Stimulated activated CD4-positive, alpha-beta T cell treated with anti-CD3 and anti-CD28 coated beads, Interleukin-15, amount 100 ng/mL, for 1 hour (primary cell): ENCODE measurements at regions not wholly inside any gene's neighbourhood (a gene's known extent, or its start where the extent isn't known, plus 50 kb on each side); places are given as distances from the start of the nearest gene placed in this dataset.
"Not testable (repeated sequence)": the region's sequence is repeated elsewhere in the genome, so short reads cannot be mapped to it uniquely, and the experiment has no call there.

ENCODE experiments used
- DNase-seq, 2 donors: peaks; one replicate each; pipeline ENCODE4 v3.0.0-alpha.2; 2020; ENCODE audit warnings: low read depth in 1 of 2, low spot score in 1 of 2

- DNase-seq: no peak
Observed at GRCh38 chr17:27200476-27200875, 93.4 kb upstream of the WSB1 start.

GRCh38 chr17:27203241-27203640 is 90.7 kb upstream of the WSB1 start:
- DNase-seq: no peak

- no peak for DNase-seq
Observed at GRCh38 chr17:27206447-27206846, 87.5 kb upstream of the WSB1 start.

- no peak for DNase-seq
Observed at GRCh38 chr17:27207073-27207513, 86.8 kb upstream of the WSB1 start.

GRCh38 chr17:27208370-27208769 is 85.5 kb upstream of the WSB1 start:
- DNase-seq: not testable (repeated sequence)

- no peak for DNase-seq
Observed at GRCh38 chr17:27209316-27209715, 84.6 kb upstream of the WSB1 start.

GRCh38 chr17:27210809-27211208 is 83.1 kb upstream of the WSB1 start:
- not testable (repeated sequence) for DNase-seq

- DNase-seq: no peak
Observed at GRCh38 chr17:27216836-27217235, 77.1 kb upstream of the WSB1 start.

GRCh38 chr17:27217631-27218030 is 76.3 kb upstream of the WSB1 start:
- no peak for DNase-seq

- DNase-seq: no peak
Observed at GRCh38 chr17:27218041-27218440, 75.9 kb upstream of the WSB1 start.

- DNase-seq: no peak
Observed at GRCh38 chr17:27218719-27219488, 75.0 kb upstream of the WSB1 start.

GRCh38 chr17:27222515-27222914 is 71.4 kb upstream of the WSB1 start:
- DNase-seq: no peak

- DNase-seq: no peak
Observed at GRCh38 chr17:27224526-27225315, 69.2 kb upstream of the WSB1 start.

- no peak for DNase-seq
Observed at GRCh38 chr17:27226611-27227230, 67.2 kb upstream of the WSB1 start.

GRCh38 chr17:27230996-27231395 is 62.9 kb upstream of the WSB1 start:
- DNase-seq: no peak

GRCh38 chr17:27232328-27232727 is 61.6 kb upstream of the WSB1 start:
- DNase-seq: no peak

GRCh38 chr17:27233059-27233458 is 60.9 kb upstream of the WSB1 start:
- DNase-seq: no peak

GRCh38 chr17:27233776-27234175 is 60.1 kb upstream of the WSB1 start:
- DNase-seq: no peak

- peak; percentile 40 to 44 for DNase-seq
Observed at GRCh38 chr17:27236717-27237315, 57.1 kb upstream of the WSB1 start.

- no peak for DNase-seq
Observed at GRCh38 chr17:27237890-27238289, 56.0 kb upstream of the WSB1 start.

- DNase-seq: no peak
Observed at GRCh38 chr17:27239046-27239445, 54.9 kb upstream of the WSB1 start.

GRCh38 chr17:27239584-27239983 is 54.3 kb upstream of the WSB1 start:
- no peak for DNase-seq
